ENCODE measurements at regions not wholly inside any gene's neighbourhood (a gene's known extent, or its start where the extent isn't known, plus 50 kb on each side); places are given as distances from the start of the nearest gene placed in this dataset.
"Not testable (repeated sequence)": the region's sequence is repeated elsewhere in the genome, so short reads cannot be mapped to it uniquely, and the experiment has no call there.

- no peak overlapping the region for H3K4me3 ChIP-seq (ENCODE audit: low read depth, poor library complexity, severe bottlenecking)
- 48 to 56% methylated on average over 3 of the region's 3 CpGs for WGBS, 2 donors
- intact Hi-C loops (cut with DNase I; ENCODE audit: low total_unique reads): no loop called here
- DNase-seq (ENCODE audit: low spot score in 2 of 2): no peak
- TF ChIP-seq CTCF (IDR thresholded peaks at IDR 0.05) (no peak), POLR2A (IDR thresholded peaks at IDR 0.05) (no peak)
Measured at GRCh38 chr1:60516996-60517395, 443.4 kb upstream of the C1orf87 start.

- TF ChIP-seq POLR2A (IDR thresholded peaks at IDR 0.05) (no peak), CTCF (IDR thresholded peaks at IDR 0.05) (no peak)
- H3K4me3 ChIP-seq (ENCODE audit: low read depth, poor library complexity, severe bottlenecking): no peak overlapping the region
- intact Hi-C loops (cut with DNase I; ENCODE audit: low total_unique reads): no loop called here
- DNase-seq (ENCODE audit: low spot score in 2 of 2): no peak
Measured at GRCh38 chr1:60510162-60510561, 436.6 kb upstream of the C1orf87 start.

GRCh38 chr1:60504206-60504840 lies 430.8 kb upstream of the C1orf87 start:
- DNase-seq (ENCODE audit: low spot score in 2 of 2): no peak
- 47 to 49% methylated on average over 3 of the region's 3 CpGs for WGBS, 2 donors
- TF ChIP-seq POLR2A (IDR thresholded peaks at IDR 0.05) (no peak), CTCF (IDR thresholded peaks at IDR 0.05) (no peak)
- no peak overlapping the region for H3K4me3 ChIP-seq (ENCODE audit: low read depth, poor library complexity, severe bottlenecking)
- intact Hi-C loops (cut with DNase I; ENCODE audit: low total_unique reads): no loop called here

GRCh38 chr1:60503266-60503925 lies 429.8 kb upstream of the C1orf87 start:
- TF ChIP-seq CTCF (IDR thresholded peaks at IDR 0.05) (no peak), POLR2A (IDR thresholded peaks at IDR 0.05) (no peak)
- H3K4me3 ChIP-seq (ENCODE audit: low read depth, poor library complexity, severe bottlenecking): no peak overlapping the region
- no peak for DNase-seq (ENCODE audit: low spot score in 2 of 2)
- intact Hi-C loops (cut with DNase I; ENCODE audit: low total_unique reads): no loop called here
- 71 to 73% methylated on average over 9 of the region's 9 CpGs for WGBS, 2 donors

- no peak overlapping the region for H3K4me3 ChIP-seq (ENCODE audit: low read depth, poor library complexity, severe bottlenecking)
- TF ChIP-seq CTCF (IDR thresholded peaks at IDR 0.05) (no peak), POLR2A (IDR thresholded peaks at IDR 0.05) (no peak)
- intact Hi-C loops (cut with DNase I; ENCODE audit: low total_unique reads): no loop called here
- no peak for DNase-seq (ENCODE audit: low spot score in 2 of 2)
- 71 to 88% methylated on average over 1 of the region's 1 CpG for WGBS, 2 donors
Measured at GRCh38 chr1:60502506-60502905, 428.9 kb upstream of the C1orf87 start.

- H3K4me3 ChIP-seq (ENCODE audit: low read depth, poor library complexity, severe bottlenecking): not testable (repeated sequence)
Measured at GRCh38 chr1:60489916-60490480, 416.4 kb upstream of the C1orf87 start.

More at GRCh38 chr1:60489916-60490480, 416.4 kb upstream of the C1orf87 start:
- DNase-seq (ENCODE audit: low spot score in 2 of 2); intact Hi-C loops (cut with DNase I; ENCODE audit: low total_unique reads): not testable (repeated sequence)
- 89 to 91% methylated on average over 20 of the region's 20 CpGs for WGBS, 2 donors

Measured in lower leg skin (tissue), 4 donors.